Naive thymus-derived CD8-positive, alpha-beta T cell (primary cell): ENCODE measurements at regions not wholly inside any gene's neighbourhood (a gene's known extent, or its start where the extent isn't known, plus 50 kb on each side); places are given as distances from the start of the nearest gene placed in this dataset.
"Not testable (repeated sequence)": the region's sequence is repeated elsewhere in the genome, so short reads cannot be mapped to it uniquely, and the experiment has no call there.

Experiments used
- ATAC-seq, 2 donors: fragments of 150-1000 bp; cut with Tn5 transposase in 1 of 2; sonication (Bioruptor Pico), chemical (Tn5 transposase) in 1 of 2; 1 replicate in 1 of 2; 2 replicates in 1 of 2; pipeline ENCODE4 v1.10.0; 2021; ENCODE audit warnings: mild to moderate bottlenecking in 2 of 2, moderate library complexity in 2 of 2
- POLR2A ChIA-PET: fragments of 350-600 bp; sonication (Branson Sonifier 250); formaldehyde crosslinking; loops from one replicate; lab custom pipeline; 2021; ENCODE audit warnings: antibody characterized with exemption; lab: Charles Lee
- DNase-seq, 10 donors: peaks; one replicate each; pipeline versions ENCODE4 v3.0.0 to v3.0.0-alpha.2; 2020 to 2022
- H3K27ac Mint-ChIP-seq, 10 donors: one replicate each; pipeline ENCODE4 v1.8.0; 2020 to 2022; ENCODE audit warnings: mild to moderate bottlenecking in 10 of 10, mixed read lengths in 10 of 10, moderate library complexity in 4 of 10, inconsistent platforms in 1 of 10
- H3K27me3 Mint-ChIP-seq, 5 donors: one replicate each; pipeline ENCODE4 v1.8.0; 2021 to 2022; ENCODE audit warnings: mixed read lengths in 5 of 5
- H3K36me3 Mint-ChIP-seq, 3 donors: one replicate each; pipeline ENCODE4 v1.8.0; 2020 to 2022; ENCODE audit warnings: mixed read lengths in 3 of 3, mild to moderate bottlenecking in 2 of 3, inconsistent platforms in 1 of 3
- H3K4me1 Mint-ChIP-seq, 4 donors: one replicate each; pipeline ENCODE4 v1.8.0; 2021 to 2022; ENCODE audit warnings: mixed read lengths in 4 of 4
- H3K4me3 Mint-ChIP-seq, 10 donors: one replicate each; pipeline ENCODE4 v1.8.0; 2020 to 2022; ENCODE audit warnings: mild to moderate bottlenecking in 10 of 10, mixed read lengths in 10 of 10, moderate library complexity in 6 of 10, inconsistent platforms in 1 of 10
- H3K9me3 Mint-ChIP-seq, 9 donors: one replicate each; pipeline ENCODE4 v1.8.0; 2020 to 2022; ENCODE audit warnings: mixed read lengths in 9 of 9, mild to moderate bottlenecking in 3 of 9, inconsistent platforms in 1 of 9, moderate library complexity in 1 of 9

GRCh38 chr21:27928534-27929115 is 961.7 kb upstream of the ADAMTS5 start:
- H3K27ac Mint-ChIP-seq, H3K36me3 Mint-ChIP-seq, POLR2A ChIA-PET, DNase-seq, H3K27me3 Mint-ChIP-seq, H3K4me1 Mint-ChIP-seq, ATAC-seq, H3K4me3 Mint-ChIP-seq: not testable (repeated sequence)
- H3K9me3 Mint-ChIP-seq = peaks cover 0 to 16% (median 1%) of the 10 kb centered on the region in 9 donors

GRCh38 chr21:27921421-27921820 is 954.5 kb upstream of the ADAMTS5 start:
- H3K36me3 Mint-ChIP-seq, POLR2A ChIA-PET, H3K4me1 Mint-ChIP-seq, DNase-seq, H3K4me3 Mint-ChIP-seq, ATAC-seq, H3K27me3 Mint-ChIP-seq, H3K27ac Mint-ChIP-seq: not testable (repeated sequence)
- H3K9me3 Mint-ChIP-seq = peaks cover 2 to 21% (median 6%) of the 10 kb centered on the region in 9 donors

GRCh38 chr21:27917966-27918365 is 951.1 kb upstream of the ADAMTS5 start:
- peaks cover 0 to 12% (median 7%) of the 10 kb centered on the region in 9 donors for H3K9me3 Mint-ChIP-seq
- H3K36me3 Mint-ChIP-seq, POLR2A ChIA-PET, H3K27me3 Mint-ChIP-seq, ATAC-seq, H3K4me3 Mint-ChIP-seq, H3K27ac Mint-ChIP-seq, H3K4me1 Mint-ChIP-seq, DNase-seq: not testable (repeated sequence)

GRCh38 chr21:27916326-27916725 is 949.4 kb upstream of the ADAMTS5 start:
- ATAC-seq, H3K4me3 Mint-ChIP-seq, DNase-seq, H3K27me3 Mint-ChIP-seq, H3K36me3 Mint-ChIP-seq, H3K27ac Mint-ChIP-seq, H3K4me1 Mint-ChIP-seq, POLR2A ChIA-PET: not testable (repeated sequence)
- peaks cover 0 to 12% (median 7%) of the 10 kb centered on the region in 9 donors for H3K9me3 Mint-ChIP-seq

GRCh38 chr21:27912133-27912532 is 945.2 kb upstream of the ADAMTS5 start:
- DNase-seq, H3K27me3 Mint-ChIP-seq, H3K4me3 Mint-ChIP-seq, H3K36me3 Mint-ChIP-seq, H3K4me1 Mint-ChIP-seq, ATAC-seq, POLR2A ChIA-PET, H3K27ac Mint-ChIP-seq: not testable (repeated sequence)
- H3K9me3 Mint-ChIP-seq = peaks cover 0 to 14% (median 2%) of the 10 kb centered on the region in 9 donors

GRCh38 chr21:27909487-27909886 is 942.6 kb upstream of the ADAMTS5 start:
- H3K27ac Mint-ChIP-seq, POLR2A ChIA-PET, H3K4me3 Mint-ChIP-seq, H3K9me3 Mint-ChIP-seq, DNase-seq, H3K4me1 Mint-ChIP-seq, H3K27me3 Mint-ChIP-seq, ATAC-seq, H3K36me3 Mint-ChIP-seq: not testable (repeated sequence)

GRCh38 chr21:27908816-27909215 is 941.9 kb upstream of the ADAMTS5 start:
- H3K27ac Mint-ChIP-seq, H3K36me3 Mint-ChIP-seq, DNase-seq, POLR2A ChIA-PET, H3K27me3 Mint-ChIP-seq, H3K4me3 Mint-ChIP-seq, ATAC-seq, H3K4me1 Mint-ChIP-seq: not testable (repeated sequence)
- peaks cover 0 to 14% (median 2%) of the 10 kb centered on the region in 9 donors for H3K9me3 Mint-ChIP-seq

- H3K27ac Mint-ChIP-seq, H3K27me3 Mint-ChIP-seq: not testable (repeated sequence)
Measured at GRCh38 chr21:27902904-27903303, 936.0 kb upstream of the ADAMTS5 start.

GRCh38 chr21:27893619-27894018 is 926.7 kb upstream of the ADAMTS5 start:
- ATAC-seq = not testable (repeated sequence)

More at GRCh38 chr21:27902904-27903303, 936.0 kb upstream of the ADAMTS5 start:
- H3K9me3 Mint-ChIP-seq = peaks cover 0 to 13% (median 3%) of the 10 kb centered on the region in 9 donors
- ATAC-seq, H3K36me3 Mint-ChIP-seq, DNase-seq, POLR2A ChIA-PET, H3K4me1 Mint-ChIP-seq, H3K4me3 Mint-ChIP-seq: not testable (repeated sequence)

GRCh38 chr21:27891495-27891894 is 924.6 kb upstream of the ADAMTS5 start:
- POLR2A ChIA-PET, H3K4me3 Mint-ChIP-seq, H3K36me3 Mint-ChIP-seq, DNase-seq, H3K27me3 Mint-ChIP-seq, ATAC-seq, H3K9me3 Mint-ChIP-seq, H3K4me1 Mint-ChIP-seq, H3K27ac Mint-ChIP-seq: not testable (repeated sequence)

More at GRCh38 chr21:27893619-27894018, 926.7 kb upstream of the ADAMTS5 start:
- H3K4me1 Mint-ChIP-seq, H3K9me3 Mint-ChIP-seq, H3K27me3 Mint-ChIP-seq, H3K27ac Mint-ChIP-seq, DNase-seq, POLR2A ChIA-PET, H3K4me3 Mint-ChIP-seq, H3K36me3 Mint-ChIP-seq: not testable (repeated sequence)

- H3K36me3 Mint-ChIP-seq, POLR2A ChIA-PET, H3K9me3 Mint-ChIP-seq, H3K27me3 Mint-ChIP-seq, DNase-seq, H3K27ac Mint-ChIP-seq, ATAC-seq, H3K4me1 Mint-ChIP-seq, H3K4me3 Mint-ChIP-seq: not testable (repeated sequence)
Measured at GRCh38 chr21:27887808-27888455, 921.0 kb upstream of the ADAMTS5 start.

GRCh38 chr21:27885296-27885711 is 918.4 kb upstream of the ADAMTS5 start:
- POLR2A ChIA-PET = no interaction called here
- DNase-seq (no peak), ATAC-seq (no peak)
- Mint-ChIP-seq H3K27ac (no peak overlapping the region), H3K36me3 (no peaks in the 10 kb centered on the region), H3K27me3 (peaks cover 0 to 4% (median 0%) of the 10 kb centered on the region in 5 donors), H3K4me1 (no peaks in the 10 kb centered on the region), H3K9me3 (peaks cover 0 to 7% (median 1%) of the 10 kb centered on the region in 9 donors), H3K4me3 (no peak overlapping the region)

GRCh38 chr21:27881331-27881730 is 914.4 kb upstream of the ADAMTS5 start:
- H3K36me3 Mint-ChIP-seq, POLR2A ChIA-PET, ATAC-seq, H3K27me3 Mint-ChIP-seq, H3K4me1 Mint-ChIP-seq, DNase-seq, H3K27ac Mint-ChIP-seq, H3K4me3 Mint-ChIP-seq: not testable (repeated sequence)
- H3K9me3 Mint-ChIP-seq = peaks cover 0 to 11% (median 0%) of the 10 kb centered on the region in 9 donors
